ENCODE measurements at regions not wholly inside any gene's neighbourhood (a gene's known extent, or its start where the extent isn't known, plus 50 kb on each side); places are given as distances from the start of the nearest gene placed in this dataset.

DNA sequence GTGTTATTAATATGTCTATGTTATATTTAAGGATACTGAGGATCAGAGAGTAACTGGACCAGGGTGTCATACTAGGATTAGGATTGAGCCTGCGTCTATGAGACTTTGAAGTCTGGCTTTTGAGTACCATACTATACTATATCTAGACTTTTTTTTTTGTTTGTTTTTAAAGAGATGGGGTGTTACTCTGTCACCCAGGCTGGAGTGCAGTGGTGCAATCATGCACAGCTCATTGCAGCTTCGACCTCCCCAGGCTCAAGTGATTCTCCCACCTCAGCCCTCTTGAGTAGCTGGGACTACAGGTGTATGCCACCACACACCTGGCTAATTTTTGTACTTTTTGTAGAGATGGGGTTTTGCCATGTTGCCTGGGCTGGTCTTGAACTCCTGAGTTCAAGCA, 66.2 kb upstream of the MAP4K3 start:
- TF ChIP-seq, protein P1, sequence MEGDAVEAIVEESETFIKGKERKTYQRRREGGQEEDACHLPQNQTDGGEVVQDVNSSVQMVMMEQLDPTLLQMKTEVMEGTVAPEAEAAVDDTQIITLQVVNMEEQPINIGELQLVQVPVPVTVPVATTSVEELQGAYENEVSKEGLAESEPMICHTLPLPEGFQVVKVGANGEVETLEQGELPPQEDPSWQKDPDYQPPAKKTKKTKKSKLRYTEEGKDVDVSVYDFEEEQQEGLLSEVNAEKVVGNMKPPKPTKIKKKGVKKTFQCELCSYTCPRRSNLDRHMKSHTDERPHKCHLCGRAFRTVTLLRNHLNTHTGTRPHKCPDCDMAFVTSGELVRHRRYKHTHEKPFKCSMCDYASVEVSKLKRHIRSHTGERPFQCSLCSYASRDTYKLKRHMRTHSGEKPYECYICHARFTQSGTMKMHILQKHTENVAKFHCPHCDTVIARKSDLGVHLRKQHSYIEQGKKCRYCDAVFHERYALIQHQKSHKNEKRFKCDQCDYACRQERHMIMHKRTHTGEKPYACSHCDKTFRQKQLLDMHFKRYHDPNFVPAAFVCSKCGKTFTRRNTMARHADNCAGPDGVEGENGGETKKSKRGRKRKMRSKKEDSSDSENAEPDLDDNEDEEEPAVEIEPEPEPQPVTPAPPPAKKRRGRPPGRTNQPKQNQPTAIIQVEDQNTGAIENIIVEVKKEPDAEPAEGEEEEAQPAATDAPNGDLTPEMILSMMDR (conservative IDR thresholded peaks at IDR 0.05) = no peak
- no peak for TF ChIP-seq EZH2 (IDR thresholded peaks at IDR 0.05; ENCODE audit: low read depth)
- DNase-seq = no peak
- H2AFZ ChIP-seq = no peak overlapping the region
- H3K9me2 ChIP-seq (ENCODE audit: insufficient read depth) = no peaks in the 10 kb centered on the region
- CTCF ChIA-PET = interaction anchor here (0.7 kb wide), 1 partner anchor 280 kb away, joined by 4 read pairs; no protein-coding TSS in a partner anchor
- no peaks in the 10 kb centered on the region for H4K20me1 ChIP-seq (ENCODE audit: insufficient read depth)
- no peaks in the 10 kb centered on the region for H3K36me3 ChIP-seq (ENCODE audit: low read depth)
- no peaks in the 10 kb centered on the region for H3K9me3 ChIP-seq (ENCODE audit: insufficient read depth, low read depth)
- H3K4me3 ChIP-seq = no peak overlapping the region
- POLR2A ChIA-PET (ENCODE audit: unreplicated experiment) = no interaction called here
- no TSS peak for BruUV-seq (replicated peaks)
- H3K4me2 ChIP-seq = no peak overlapping the region
- H3K27me3 ChIP-seq (ENCODE audit: insufficient read depth, low read depth) = no peaks in the 10 kb centered on the region
- H3F3A ChIP-seq (ENCODE audit: insufficient read depth, low read depth) = no peaks in the 10 kb centered on the region
- H3K4me1 ChIP-seq (replicated peaks; ENCODE audit: insufficient read depth) = 0 out of 2 replicates have a peak, but pooled peaks cover 11% of the 10 kb centered on the region
- intact Hi-C loops (cut with micrococcal nuclease; ENCODE audit: unreplicated experiment) = no loop called here
- no peak overlapping the region for H3K27ac ChIP-seq
- no peaks in the 10 kb centered on the region for H3K79me2 ChIP-seq (ENCODE audit: low read depth)

DNA sequence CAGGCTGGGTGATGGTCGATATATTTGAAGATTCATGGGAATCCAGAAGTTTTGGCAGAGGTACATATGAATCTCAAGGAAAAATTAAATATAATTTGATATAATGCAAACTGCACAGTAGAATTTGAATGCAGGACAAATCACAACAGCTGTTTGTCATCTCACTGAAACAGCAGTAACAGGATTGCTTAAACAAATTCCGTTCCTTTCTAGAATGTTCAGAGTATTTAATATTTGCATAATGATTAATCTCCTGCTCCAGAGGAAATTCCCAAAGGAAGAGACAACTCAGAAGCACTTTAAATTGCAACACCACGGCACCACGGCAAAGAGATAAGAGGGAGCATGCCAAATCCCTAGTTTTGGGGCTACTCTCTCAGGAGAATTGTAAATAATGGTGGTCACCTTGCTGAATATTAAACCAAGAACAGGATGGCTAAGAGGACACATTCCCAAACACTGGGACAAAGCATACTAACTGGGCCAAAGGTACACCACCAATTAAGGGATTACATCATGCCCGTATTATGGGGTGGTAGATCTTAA, 67.8 kb upstream of the MAP4K3 start:
- H2AFZ ChIP-seq = no peak overlapping the region
- H3F3A ChIP-seq (ENCODE audit: insufficient read depth, low read depth) = no peaks in the 10 kb centered on the region
- BruUV-seq (replicated peaks) = no TSS peak
- H4K20me1 ChIP-seq (ENCODE audit: insufficient read depth) = no peaks in the 10 kb centered on the region
- no peaks in the 10 kb centered on the region for H3K36me3 ChIP-seq (ENCODE audit: low read depth)
- intact Hi-C loops (cut with micrococcal nuclease; ENCODE audit: unreplicated experiment) = no loop called here
- H3K4me3 ChIP-seq = no peak overlapping the region
- ChIA-PET CTCF (no interaction called here), POLR2A (ENCODE audit: unreplicated experiment) (interaction anchor here (0.7 kb wide), 1 partner anchor 220 kb away, joined by 3 read pairs; no protein-coding TSS in a partner anchor)
- no peaks in the 10 kb centered on the region for H3K9me3 ChIP-seq (ENCODE audit: insufficient read depth, low read depth)
- no peak for TF ChIP-seq EZH2 (IDR thresholded peaks at IDR 0.05; ENCODE audit: low read depth)
- TF ChIP-seq, protein P1 (conservative IDR thresholded peaks at IDR 0.05) = no peak
- H3K9me2 ChIP-seq (ENCODE audit: insufficient read depth) = no peaks in the 10 kb centered on the region
- no peaks in the 10 kb centered on the region for H3K27me3 ChIP-seq (ENCODE audit: insufficient read depth, low read depth)
- 0 out of 2 replicates have a peak, but pooled peaks cover 11% of the 10 kb centered on the region for H3K4me1 ChIP-seq (replicated peaks; ENCODE audit: insufficient read depth)
- no peak overlapping the region for H3K27ac ChIP-seq
- H3K4me2 ChIP-seq = no peak overlapping the region
- DNase-seq = no peak
- H3K79me2 ChIP-seq (ENCODE audit: low read depth) = no peaks in the 10 kb centered on the region

DNA sequence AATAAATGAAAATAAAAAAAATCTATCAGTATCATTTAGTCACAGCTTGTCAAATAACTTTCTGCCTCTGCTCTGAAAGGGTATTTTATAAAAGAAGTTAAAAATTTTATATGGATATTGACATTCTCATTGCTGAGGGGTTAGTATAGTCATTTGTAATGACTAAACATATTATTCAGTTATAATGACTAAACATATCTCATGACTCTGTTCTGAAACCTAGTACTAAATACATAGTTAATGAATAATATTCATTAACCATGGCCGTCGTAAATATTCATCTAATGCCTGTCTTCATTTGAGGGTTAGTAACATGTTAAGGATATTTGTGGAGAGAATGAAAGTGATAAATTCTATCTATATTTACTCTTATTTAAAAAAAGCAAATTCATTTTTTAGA, 69.1 kb upstream of the MAP4K3 start:
- no peaks in the 10 kb centered on the region for H3K36me3 ChIP-seq (ENCODE audit: low read depth)
- POLR2A ChIA-PET (ENCODE audit: unreplicated experiment) = no interaction called here
- H3K79me2 ChIP-seq (ENCODE audit: low read depth) = no peaks in the 10 kb centered on the region
- no peak overlapping the region for H2AFZ ChIP-seq
- no TSS peak for BruUV-seq (replicated peaks)
- H3K4me3 ChIP-seq = no peak overlapping the region
- H3K4me2 ChIP-seq = no peak overlapping the region
- no peaks in the 10 kb centered on the region for H3F3A ChIP-seq (ENCODE audit: insufficient read depth, low read depth)
- no peaks in the 10 kb centered on the region for H3K9me2 ChIP-seq (ENCODE audit: insufficient read depth)
- no peaks in the 10 kb centered on the region for H3K9me3 ChIP-seq (ENCODE audit: insufficient read depth, low read depth)
- TF ChIP-seq EZH2 (IDR thresholded peaks at IDR 0.05; ENCODE audit: low read depth) = no peak
- TF ChIP-seq, protein P1 (conservative IDR thresholded peaks at IDR 0.05) = no peak
- intact Hi-C loops (cut with micrococcal nuclease; ENCODE audit: unreplicated experiment) = no loop called here
- no peak overlapping the region for H3K27ac ChIP-seq
- no peak for DNase-seq
- CTCF ChIA-PET = no interaction called here
- no peaks in the 10 kb centered on the region for H3K27me3 ChIP-seq (ENCODE audit: insufficient read depth, low read depth)
- 0 out of 2 replicates have a peak, but pooled peaks cover 11% of the 10 kb centered on the region for H3K4me1 ChIP-seq (replicated peaks; ENCODE audit: insufficient read depth)
- no peaks in the 10 kb centered on the region for H4K20me1 ChIP-seq (ENCODE audit: insufficient read depth)
